ENCODE measurements at regions not wholly inside any gene's neighbourhood (a gene's known extent, or its start where the extent isn't known, plus 50 kb on each side); places are given as distances from the start of the nearest gene placed in this dataset.

- Mint-ChIP-seq H3K4me1 (peaks cover 5% of the 10 kb centered on the region), H3K27me3 (ENCODE audit: low read depth) (no peaks in the 10 kb centered on the region), H3K9me3 (no peaks in the 10 kb centered on the region), H3K27ac (no peak overlapping the region), H3K36me3 (ENCODE audit: low read depth) (no peaks in the 10 kb centered on the region), H3K4me3 (no peak overlapping the region)
- TF ChIP-seq CTCF (IDR thresholded peaks at IDR 0.05; ENCODE audit: unreplicated experiment in 3 of 3) = no peak
Observed at GRCh38 chr1:218995091-218995665, 178.5 kb upstream of the LYPLAL1 start.

GRCh38 chr1:218996362-218996761 lies 177.3 kb upstream of the LYPLAL1 start:
- Mint-ChIP-seq H3K36me3 (ENCODE audit: low read depth) (no peaks in the 10 kb centered on the region), H3K4me1 (no peaks in the 10 kb centered on the region), H3K9me3 (no peaks in the 10 kb centered on the region), H3K4me3 (no peak overlapping the region), H3K27ac (no peak overlapping the region), H3K27me3 (ENCODE audit: low read depth) (no peaks in the 10 kb centered on the region)
- TF ChIP-seq CTCF (IDR thresholded peaks at IDR 0.05; ENCODE audit: unreplicated experiment in 3 of 3) = no peak

GRCh38 chr1:219000005-219000404 lies 173.7 kb upstream of the LYPLAL1 start:
- Mint-ChIP-seq H3K36me3 (ENCODE audit: low read depth) (peaks cover 5% of the 10 kb centered on the region), H3K4me3 (no peak overlapping the region), H3K4me1 (no peaks in the 10 kb centered on the region), H3K27me3 (ENCODE audit: low read depth) (no peaks in the 10 kb centered on the region), H3K27ac (peak overlapping the region in 2 of 3 experiments; percentile 35 to 72), H3K9me3 (peaks cover 7% of the 10 kb centered on the region)
- no peak for TF ChIP-seq CTCF (IDR thresholded peaks at IDR 0.05; ENCODE audit: unreplicated experiment in 3 of 3)

- H3K4me1 Mint-ChIP-seq = no peaks in the 10 kb centered on the region
- no peaks in the 10 kb centered on the region for H3K27me3 Mint-ChIP-seq (ENCODE audit: low read depth)
- H3K36me3 Mint-ChIP-seq (ENCODE audit: low read depth) = peaks cover 11% of the 10 kb centered on the region
- H3K4me3 Mint-ChIP-seq = no peak overlapping the region
- no peak overlapping the region for H3K27ac Mint-ChIP-seq
- H3K9me3 Mint-ChIP-seq = peaks cover 13% of the 10 kb centered on the region
- TF ChIP-seq CTCF (IDR thresholded peaks at IDR 0.05; ENCODE audit: unreplicated experiment in 3 of 3) = no peak
Observed at GRCh38 chr1:219000631-219001030, 173.0 kb upstream of the LYPLAL1 start.

GRCh38 chr1:219010720-219011119 lies 163.0 kb upstream of the LYPLAL1 start:
- H3K27me3 Mint-ChIP-seq (ENCODE audit: low read depth) = no peaks in the 10 kb centered on the region
- H3K27ac Mint-ChIP-seq = peak overlapping the region in 1 of 3 experiments; percentile 1
- H3K4me1 Mint-ChIP-seq = no peaks in the 10 kb centered on the region
- peaks cover 1% of the 10 kb centered on the region for H3K36me3 Mint-ChIP-seq (ENCODE audit: low read depth)
- H3K9me3 Mint-ChIP-seq = peaks cover 7% of the 10 kb centered on the region
- H3K4me3 Mint-ChIP-seq = no peak overlapping the region
- no peak for TF ChIP-seq CTCF (IDR thresholded peaks at IDR 0.05; ENCODE audit: unreplicated experiment in 3 of 3)

- no peak overlapping the region for H3K4me3 Mint-ChIP-seq
- TF ChIP-seq CTCF (IDR thresholded peaks at IDR 0.05; ENCODE audit: unreplicated experiment in 3 of 3) = no peak
Observed at GRCh38 chr1:219020386-219020785, 153.3 kb upstream of the LYPLAL1 start.

More at GRCh38 chr1:219020386-219020785, 153.3 kb upstream of the LYPLAL1 start:
- Mint-ChIP-seq H3K36me3 (ENCODE audit: low read depth) (no peaks in the 10 kb centered on the region), H3K27ac (no peak overlapping the region), H3K9me3 (peaks cover 19% of the 10 kb centered on the region), H3K4me1 (no peaks in the 10 kb centered on the region), H3K27me3 (ENCODE audit: low read depth) (no peaks in the 10 kb centered on the region)

Data from nephron (organoid).